SK-N-MC (cell line): ENCODE measurements at regions not wholly inside any gene's neighbourhood (a gene's known extent, or its start where the extent isn't known, plus 50 kb on each side); places are given as distances from the start of the nearest gene placed in this dataset.

Source experiments
- EZH2 ChIP-seq: fragments of 200-600 bp; sonication (generic); IDR thresholded peaks from one replicate; pipeline ENCODE4 v1.6.1; 2017; ENCODE audit warnings: antibody characterized with exemption
- FOXP2 ChIP-seq: optimal IDR thresholded peaks from 2 replicates; pipeline ENCODE3; 2011; ENCODE audit warnings: mild to moderate bottlenecking, moderate library complexity; ENCODE audit not compliant: insufficient read depth; ENCODE audit errors: extremely low read length, control extremely low read depth
- POLR2AphosphoS5 ChIP-seq: IDR thresholded peaks from 2 replicates; pipeline ENCODE4 v1.6.1; 2012; ENCODE audit warnings: mild to moderate bottlenecking, low read depth, low read length, borderline replicate concordance

DNA sequence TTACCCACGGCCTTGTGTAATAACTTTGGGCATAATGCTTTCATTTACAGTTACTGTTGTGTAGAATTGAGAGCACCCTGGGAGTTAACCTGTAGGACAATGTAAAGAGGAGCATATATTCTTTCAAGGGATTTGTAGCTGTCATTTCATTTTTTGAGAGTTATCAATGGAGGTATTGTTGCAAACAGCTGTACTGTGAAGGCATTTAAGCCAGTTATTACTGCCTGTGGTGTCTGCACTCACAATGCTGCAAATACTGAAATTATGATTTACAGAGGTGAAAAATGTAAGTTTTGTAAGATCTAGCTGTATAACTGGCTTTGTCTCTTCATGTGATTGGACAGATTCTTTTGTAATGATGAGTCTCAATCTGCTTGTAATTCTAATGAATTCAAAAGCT is 131.5 kb upstream of the FAT1 start:
- TF ChIP-seq EZH2 (no peak), POLR2AphosphoS5 (no peak), FOXP2 (no peak)
